CD1c-positive myeloid dendritic cell (primary cell): ENCODE measurements at regions not wholly inside any gene's neighbourhood (a gene's known extent, or its start where the extent isn't known, plus 50 kb on each side); places are given as distances from the start of the nearest gene placed in this dataset.
A peak's percentile ranks its signal among the peaks of the same experiment; 100 is the strongest.

Experiments
- DNase-seq: peaks from one replicate; pipeline ENCODE4 v3.0.0-alpha.2; 2016; ENCODE audit errors: extremely low spot score

DNA sequence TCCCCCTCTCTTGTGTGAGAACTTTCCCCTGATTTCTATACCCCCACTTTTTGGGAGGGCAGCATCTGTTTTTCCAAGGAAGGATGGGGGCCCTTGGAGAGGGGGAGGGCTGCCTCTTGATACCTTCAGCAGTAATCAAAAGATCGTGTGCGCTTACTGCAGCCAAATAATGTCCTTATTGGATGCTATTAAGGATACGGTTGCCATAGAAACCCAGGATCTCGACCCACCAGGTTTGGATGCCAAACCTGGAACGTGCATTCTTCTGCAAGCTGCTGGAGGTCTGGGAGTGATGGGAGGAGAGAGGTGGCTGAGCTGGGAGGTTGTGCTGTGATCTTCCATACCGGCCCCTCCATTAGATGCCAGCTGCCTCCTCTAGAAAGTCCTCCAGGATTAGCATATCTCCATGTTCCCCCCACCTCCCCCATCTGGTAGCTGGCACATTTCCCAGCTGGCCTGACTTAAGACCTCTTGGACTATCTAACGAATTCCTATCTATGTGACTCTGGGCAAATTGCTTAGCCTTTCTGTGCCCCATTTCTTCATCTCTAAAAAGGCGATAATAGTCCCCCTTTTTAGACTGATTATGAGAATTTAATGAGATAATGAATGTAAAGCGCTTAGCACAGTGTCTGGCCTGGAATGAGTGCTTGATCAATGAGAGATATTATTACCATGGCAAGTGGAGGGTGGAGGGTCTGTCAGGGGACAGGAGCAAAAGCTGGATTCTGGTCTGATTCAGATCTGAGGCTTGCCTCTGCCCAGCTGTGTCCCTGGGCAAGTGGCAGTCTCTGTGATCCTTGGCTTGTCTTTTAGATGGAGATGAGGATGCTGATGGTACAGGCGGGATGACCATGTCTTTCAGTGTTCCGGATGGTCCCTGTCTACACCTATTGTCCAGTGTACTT lies 78.5 kb upstream of the PCBD1 start:
- DNase-seq: no peak

- peak; percentile 8 for DNase-seq
These were observed 79.5 kb upstream of the PCBD1 start for GRCh38 chr10:70967591-70968587.

GRCh38 chr10:70969188-70969587 lies 80.8 kb upstream of the PCBD1 start:
- no peak for DNase-seq

GRCh38 chr10:70970830-70971229 lies 82.5 kb upstream of the PCBD1 start:
- DNase-seq: no peak

GRCh38 chr10:70973275-70973674 lies 84.9 kb upstream of the PCBD1 start:
- DNase-seq: no peak

- no peak for DNase-seq
These were observed 86.1 kb upstream of the PCBD1 start for GRCh38 chr10:70974351-70974901.

- DNase-seq: no peak
These were observed 86.6 kb upstream of the PCBD1 start for GRCh38 chr10:70974920-70975319.

DNA sequence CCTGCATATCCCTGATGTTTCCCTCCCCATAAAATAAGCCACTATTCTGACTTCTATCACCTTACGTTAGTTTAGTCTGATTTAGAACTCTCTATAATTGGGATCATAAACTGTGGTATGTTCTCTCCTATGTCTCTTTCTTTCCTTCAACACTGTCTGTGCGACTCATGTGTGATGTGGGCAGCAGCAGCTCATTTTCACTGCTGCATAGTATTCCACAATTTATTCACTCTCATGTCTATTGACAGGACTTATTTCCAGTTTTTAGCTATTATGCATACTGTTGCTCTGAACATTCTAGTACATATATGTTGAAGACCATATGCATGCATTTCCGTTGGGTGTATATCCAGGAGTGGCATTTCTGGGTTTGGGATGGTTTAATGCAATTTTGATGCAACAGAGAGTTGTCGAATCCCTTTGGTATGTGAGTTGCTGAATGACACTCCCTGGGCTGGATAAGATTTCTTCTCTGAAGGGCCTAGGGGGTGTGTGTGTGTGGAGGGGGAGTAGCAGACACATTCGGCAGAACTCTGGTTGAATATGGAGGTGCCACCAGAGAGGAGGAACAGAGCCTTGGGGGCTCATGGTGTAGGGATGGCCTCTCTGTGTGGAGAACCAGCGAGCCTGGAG lies 87.8 kb upstream of the PCBD1 start:
- no peak for DNase-seq

GRCh38 chr10:70977625-70978024 lies 89.3 kb upstream of the PCBD1 start:
- no peak for DNase-seq

DNA sequence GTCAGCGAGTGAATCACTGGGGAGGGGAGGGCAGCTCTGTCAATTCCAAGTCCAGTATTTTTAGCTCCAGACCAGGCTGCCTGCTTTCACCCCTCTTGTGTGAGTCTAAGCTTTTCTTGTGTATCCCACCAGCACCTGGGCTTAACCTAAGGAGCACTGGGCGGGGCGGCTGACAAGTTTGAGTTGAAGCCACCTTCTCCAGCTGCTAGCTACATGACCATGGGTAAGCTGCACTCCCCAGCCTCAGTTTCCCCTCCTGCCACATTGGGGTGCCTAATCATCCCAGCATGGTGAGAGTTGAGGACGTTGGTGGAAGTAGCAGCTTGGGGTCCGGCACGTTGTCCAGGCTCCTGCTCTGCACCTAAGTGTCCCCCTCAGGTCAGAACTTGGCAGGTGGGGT lies 89.8 kb upstream of the PCBD1 start:
- no peak for DNase-seq

GRCh38 chr10:70978816-70979480 lies 90.6 kb upstream of the PCBD1 start:
- DNase-seq: no peak

DNA sequence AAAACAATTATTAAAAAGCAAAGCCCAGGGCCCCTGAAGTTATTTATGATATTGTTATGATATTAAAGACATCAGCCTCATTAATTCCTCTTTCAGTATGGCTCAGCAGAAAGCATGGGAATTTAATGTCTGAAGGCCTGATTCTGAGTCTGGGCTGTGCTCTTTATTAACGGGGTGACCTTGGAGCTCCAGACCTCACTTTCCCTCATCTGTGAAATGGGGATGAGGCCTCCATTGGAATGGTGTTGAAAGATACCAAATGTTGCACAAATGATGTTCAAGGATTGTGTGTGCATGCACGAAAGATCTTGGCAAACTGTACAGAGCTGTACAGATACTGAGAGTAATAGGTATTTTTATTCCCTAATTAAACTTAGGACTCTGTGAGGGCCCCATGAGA lies 92.3 kb upstream of the PCBD1 start:
- no peak for DNase-seq

DNA sequence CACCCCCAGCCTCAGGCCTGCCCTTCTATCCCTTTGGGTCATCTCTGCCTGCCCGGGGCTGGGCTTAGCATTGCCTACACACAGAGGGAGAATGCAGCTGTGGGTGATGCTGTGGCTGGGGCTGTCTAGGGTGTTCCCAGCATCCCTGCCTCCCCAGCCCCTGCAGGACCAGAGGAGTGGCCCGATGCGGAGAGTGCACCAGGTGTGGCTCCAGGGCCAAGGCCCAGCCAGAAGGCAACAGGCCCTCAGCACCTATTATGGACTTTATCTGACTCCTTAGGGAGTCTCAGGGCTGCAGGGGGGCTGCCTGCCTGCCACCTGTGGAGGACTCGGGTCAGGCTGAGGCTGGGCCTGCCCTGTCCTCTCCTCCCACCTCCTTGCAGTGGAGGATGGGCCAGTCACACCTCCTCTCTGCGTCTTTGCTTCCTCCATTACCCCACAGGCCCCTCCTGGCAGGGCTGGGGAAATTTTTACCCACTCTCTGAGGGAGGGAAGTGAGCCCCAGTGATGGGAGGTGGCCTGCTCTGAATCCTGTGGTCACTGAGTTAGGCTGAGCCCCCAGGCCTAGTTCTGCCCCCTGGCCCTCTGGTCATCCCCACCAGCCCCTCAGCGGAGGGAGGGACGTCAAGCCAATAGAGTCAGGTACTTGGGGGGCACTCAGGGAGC lies 92.9 kb upstream of the PCBD1 start:
- no peak for DNase-seq

GRCh38 chr10:70981936-70982335 lies 93.6 kb upstream of the PCBD1 start:
- DNase-seq: no peak

DNA sequence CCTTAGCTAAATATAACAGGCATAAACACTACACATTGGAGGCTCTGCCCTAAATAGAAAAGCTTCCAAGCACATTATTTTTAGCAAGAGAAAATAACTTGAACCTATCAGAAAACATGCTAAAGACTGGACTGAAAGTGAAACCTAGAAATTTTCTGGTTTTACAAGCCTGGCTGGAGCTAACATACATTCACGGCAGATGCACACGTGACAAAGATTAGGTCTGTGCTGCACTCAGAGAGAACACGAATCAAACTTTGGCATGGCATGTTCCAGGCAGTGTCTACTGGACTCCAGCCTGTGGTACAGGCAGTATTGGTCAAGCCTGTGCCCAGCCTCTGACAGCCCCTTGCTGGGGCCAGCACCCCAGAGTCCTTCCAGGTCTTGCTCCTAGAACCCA lies 94.1 kb upstream of the PCBD1 start:
- no peak for DNase-seq

DNA sequence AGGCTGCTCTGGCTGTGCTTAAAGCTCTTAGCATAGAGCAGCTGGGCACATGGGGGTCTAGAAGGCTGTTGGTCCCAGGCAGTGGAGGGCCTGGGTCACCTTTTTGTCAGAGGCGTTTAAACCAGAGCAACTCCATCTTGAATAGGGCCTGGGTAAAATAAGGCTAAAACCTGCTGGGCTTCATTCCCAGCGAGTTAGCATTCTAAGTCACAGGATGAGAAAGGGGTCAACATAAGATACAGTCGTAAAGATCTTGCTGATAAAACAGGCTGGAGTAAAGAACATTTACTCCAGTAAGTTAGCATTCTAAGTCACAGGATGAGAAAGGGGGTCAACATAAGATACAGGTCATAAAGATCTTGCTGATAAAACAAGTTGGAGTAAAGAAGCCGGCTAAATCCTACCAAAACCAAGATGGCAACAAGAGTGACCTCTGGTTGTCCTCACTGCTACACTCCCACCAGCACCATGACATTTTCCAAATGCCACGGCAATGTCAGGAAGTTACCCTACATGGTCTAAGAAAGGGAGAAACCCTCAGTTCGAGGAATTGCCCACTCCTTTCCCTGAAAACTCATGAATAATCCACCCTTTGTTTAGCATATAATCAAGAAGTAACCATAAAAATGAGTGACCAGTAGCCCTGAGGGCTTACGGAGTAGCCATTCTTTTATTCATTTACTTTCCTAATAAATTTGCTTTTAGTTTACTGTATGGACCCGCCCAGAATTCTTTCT lies 96.8 kb upstream of the PCBD1 start:
- no peak for DNase-seq

DNA sequence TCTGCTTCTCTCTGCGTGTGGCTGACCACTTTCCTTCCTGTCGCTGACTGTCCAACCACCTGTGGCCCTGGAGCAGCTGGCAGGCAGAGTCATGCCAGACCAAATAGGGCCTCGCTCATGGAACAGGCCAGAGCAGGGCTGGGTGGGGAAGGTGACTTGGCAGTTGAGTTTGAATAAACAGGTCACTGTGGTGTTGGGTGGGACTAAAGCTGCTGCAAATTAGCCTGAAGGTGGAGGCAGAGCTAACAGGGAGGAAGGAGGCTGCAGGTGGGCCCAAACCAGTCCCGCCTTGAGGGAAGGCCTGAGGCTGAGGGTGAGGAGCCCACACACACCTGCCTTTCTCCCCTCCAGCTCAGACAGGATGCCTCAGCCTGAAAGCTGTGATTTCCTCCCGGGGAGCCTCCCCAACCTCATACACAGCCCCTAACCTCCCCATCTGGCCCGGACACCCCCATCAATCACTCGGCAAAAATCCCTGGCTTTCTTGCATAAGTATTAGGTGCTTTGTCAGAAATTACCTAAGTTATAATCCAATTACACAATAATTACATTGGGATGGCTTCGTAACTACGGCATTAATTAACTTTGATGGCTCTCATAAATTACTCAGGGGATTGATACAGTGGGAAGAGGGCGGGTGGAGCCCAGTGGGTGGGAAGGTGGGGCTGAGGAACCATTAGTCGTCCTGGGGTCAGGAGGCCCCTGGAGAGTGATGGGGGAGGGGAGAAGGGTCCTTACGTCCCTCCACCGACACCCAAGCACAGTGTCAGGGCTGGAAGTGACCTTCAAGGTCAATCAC lies 97.7 kb upstream of the PCBD1 start:
- DNase-seq: no peak

DNA sequence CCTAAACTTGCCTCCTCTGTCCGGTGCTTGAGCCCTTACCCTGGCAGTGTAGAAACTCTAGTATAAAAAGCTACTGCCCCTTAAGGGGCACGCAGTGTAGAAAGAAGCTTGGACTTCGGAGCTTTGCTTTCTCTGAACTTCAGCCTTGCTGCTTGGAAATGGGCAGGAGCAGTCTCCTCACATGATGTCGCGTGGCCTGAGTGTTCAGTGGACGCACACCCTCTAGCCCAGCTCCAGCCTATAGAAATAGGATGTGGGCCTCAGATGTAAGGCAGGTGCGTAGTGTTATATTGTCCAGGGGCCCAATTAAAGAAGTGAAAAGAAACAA lies 98.2 kb upstream of the PCBD1 start:
- DNase-seq: no peak

GRCh38 chr10:70987396-70988130 lies 99.2 kb upstream of the PCBD1 start:
- DNase-seq: no peak
